ENCODE measurements at regions not wholly inside any gene's neighbourhood (a gene's known extent, or its start where the extent isn't known, plus 50 kb on each side); places are given as distances from the start of the nearest gene placed in this dataset.

DNA sequence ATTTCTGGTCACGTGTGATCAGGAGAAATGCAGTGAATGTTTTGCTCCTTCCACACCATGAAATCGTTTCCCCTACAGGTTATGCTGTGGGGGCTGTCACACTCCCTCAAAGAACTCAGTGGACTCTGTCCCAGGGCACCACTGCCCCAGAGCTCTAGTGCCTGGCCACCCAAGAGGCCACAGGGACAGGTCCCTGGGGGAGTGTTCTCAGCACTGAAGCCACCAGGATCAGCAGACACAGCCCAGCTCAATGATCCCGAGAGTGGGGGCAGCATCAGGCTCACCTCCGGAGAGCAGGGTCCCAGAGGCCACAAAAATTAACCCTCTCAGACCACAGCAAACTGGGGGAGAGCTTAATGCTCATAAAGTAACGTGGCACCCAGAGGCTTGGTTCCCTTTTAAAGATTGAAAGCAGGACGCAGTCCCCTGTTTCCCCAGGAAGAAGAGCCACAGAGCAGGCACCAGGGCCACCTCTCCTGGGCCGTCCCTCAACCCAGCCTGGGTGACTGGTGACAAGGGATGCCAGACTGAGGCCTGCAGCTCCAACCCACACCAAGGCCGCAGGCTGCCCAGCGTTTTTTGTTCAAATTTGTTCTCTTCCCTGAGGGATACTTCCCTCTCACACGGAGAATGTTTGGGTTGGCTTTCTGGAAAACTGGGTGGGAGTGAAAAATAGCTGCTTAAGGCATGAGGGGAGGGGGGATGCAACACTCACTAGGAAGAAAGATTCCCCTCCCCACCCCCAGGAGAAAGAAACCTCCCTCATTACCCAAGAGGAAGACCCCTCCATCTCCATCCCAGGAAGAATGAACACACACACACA is 123.3 kb upstream of the IGF1R start:
- no peak for TF ChIP-seq POLR2A (IDR thresholded peaks at IDR 0.05)
- TF ChIP-seq, protein P1, sequence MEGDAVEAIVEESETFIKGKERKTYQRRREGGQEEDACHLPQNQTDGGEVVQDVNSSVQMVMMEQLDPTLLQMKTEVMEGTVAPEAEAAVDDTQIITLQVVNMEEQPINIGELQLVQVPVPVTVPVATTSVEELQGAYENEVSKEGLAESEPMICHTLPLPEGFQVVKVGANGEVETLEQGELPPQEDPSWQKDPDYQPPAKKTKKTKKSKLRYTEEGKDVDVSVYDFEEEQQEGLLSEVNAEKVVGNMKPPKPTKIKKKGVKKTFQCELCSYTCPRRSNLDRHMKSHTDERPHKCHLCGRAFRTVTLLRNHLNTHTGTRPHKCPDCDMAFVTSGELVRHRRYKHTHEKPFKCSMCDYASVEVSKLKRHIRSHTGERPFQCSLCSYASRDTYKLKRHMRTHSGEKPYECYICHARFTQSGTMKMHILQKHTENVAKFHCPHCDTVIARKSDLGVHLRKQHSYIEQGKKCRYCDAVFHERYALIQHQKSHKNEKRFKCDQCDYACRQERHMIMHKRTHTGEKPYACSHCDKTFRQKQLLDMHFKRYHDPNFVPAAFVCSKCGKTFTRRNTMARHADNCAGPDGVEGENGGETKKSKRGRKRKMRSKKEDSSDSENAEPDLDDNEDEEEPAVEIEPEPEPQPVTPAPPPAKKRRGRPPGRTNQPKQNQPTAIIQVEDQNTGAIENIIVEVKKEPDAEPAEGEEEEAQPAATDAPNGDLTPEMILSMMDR (IDR thresholded peaks at IDR 0.05), result no peak
